22Rv1 (cell line): ENCODE measurements at regions not wholly inside any gene's neighbourhood (a gene's known extent, or its start where the extent isn't known, plus 50 kb on each side); places are given as distances from the start of the nearest gene placed in this dataset.

ENCODE experiments used
- CTCF ChIP-seq: fragments of 450-650 bp; IDR thresholded peaks from 2 replicates; pipeline ENCODE4 v1.5.1; 2017; ENCODE audit warnings: mild to moderate bottlenecking
- ZFX ChIP-seq: fragments of 450-650 bp; IDR thresholded peaks from 2 replicates; pipeline ENCODE4 v1.6.1; 2017; ENCODE audit warnings: antibody characterized with exemption, borderline replicate concordance

DNA sequence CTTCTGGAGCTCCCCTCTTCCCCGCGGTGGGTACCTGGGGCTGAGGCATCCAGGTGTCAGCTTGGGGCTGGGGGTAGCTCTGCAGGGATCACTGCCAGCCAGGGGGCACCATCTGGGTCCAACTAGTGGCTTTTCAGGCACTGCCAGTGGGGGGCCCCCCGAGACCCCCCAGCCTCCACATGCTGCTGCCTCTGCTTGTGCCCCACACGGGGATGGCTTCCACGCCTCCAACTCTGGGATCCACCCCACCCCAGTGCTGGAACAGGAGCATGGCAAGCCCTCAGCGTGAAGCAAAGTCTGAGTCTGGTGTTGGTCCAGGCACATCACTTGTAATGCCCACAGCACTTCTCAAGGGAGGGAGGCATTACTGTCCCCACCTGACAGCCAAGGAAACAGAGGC, 260.5 kb upstream of the MVB12B start:
- TF ChIP-seq CTCF (no peak), ZFX (no peak)
